GM19395 (cell line): ENCODE measurements at regions not wholly inside any gene's neighbourhood (a gene's known extent, or its start where the extent isn't known, plus 50 kb on each side); places are given as distances from the start of the nearest gene placed in this dataset.
"Not testable (repeated sequence)": the region's sequence is repeated elsewhere in the genome, so short reads cannot be mapped to it uniquely, and the experiment has no call there.

Experiments
- ATAC-seq: cut with Tn5 transposase; IDR thresholded peaks from one replicate; pipeline ENCODE4 v1.9.1; 2021; ENCODE audit warnings: mild to moderate bottlenecking, moderate library complexity; ENCODE audit not compliant: unreplicated experiment

GRCh38 chr2:166831930-166832329 lies 56.4 kb upstream of the XIRP2 start:
- ATAC-seq = no peak

- no peak for ATAC-seq
Observed at GRCh38 chr2:166825914-166826313, 62.4 kb upstream of the XIRP2 start.

- no peak for ATAC-seq
Observed at GRCh38 chr2:166814335-166814734, 73.9 kb upstream of the XIRP2 start.

- ATAC-seq = no peak
Observed at GRCh38 chr2:166812166-166812891, 76.0 kb upstream of the XIRP2 start.

- no peak for ATAC-seq
Observed at GRCh38 chr2:166805753-166806152, 82.5 kb upstream of the XIRP2 start.

GRCh38 chr2:166803373-166804000 lies 84.8 kb upstream of the XIRP2 start:
- no peak for ATAC-seq

- no peak for ATAC-seq
Observed at GRCh38 chr2:166802475-166802874, 85.8 kb upstream of the XIRP2 start.

- no peak for ATAC-seq
Observed at GRCh38 chr2:166792808-166793207, 95.5 kb upstream of the XIRP2 start.

- ATAC-seq = no peak
Observed at GRCh38 chr2:166786707-166787106, 101.6 kb upstream of the XIRP2 start.

- no peak for ATAC-seq
Observed at GRCh38 chr2:166784296-166784946, 103.9 kb upstream of the XIRP2 start.

- no peak for ATAC-seq
Observed at GRCh38 chr2:166775176-166775575, 113.1 kb upstream of the XIRP2 start.

GRCh38 chr2:166773308-166773949 lies 114.9 kb upstream of the XIRP2 start:
- no peak for ATAC-seq

- no peak for ATAC-seq
Observed at GRCh38 chr2:166768393-166769123, 119.7 kb upstream of the XIRP2 start.

- not testable (repeated sequence) for ATAC-seq
Observed at GRCh38 chr2:166766769-166767322, 121.4 kb upstream of the XIRP2 start.

GRCh38 chr2:166766220-166766619 lies 122.1 kb upstream of the XIRP2 start:
- ATAC-seq = no peak

GRCh38 chr2:166765141-166765540 lies 123.1 kb upstream of the XIRP2 start:
- ATAC-seq = no peak

GRCh38 chr2:166764702-166765101 lies 123.6 kb upstream of the XIRP2 start:
- ATAC-seq = no peak

GRCh38 chr2:166764216-166764615 lies 124.1 kb upstream of the XIRP2 start:
- ATAC-seq = no peak

- no peak for ATAC-seq
Observed at GRCh38 chr2:166762746-166763145, 125.5 kb upstream of the XIRP2 start.

- no peak for ATAC-seq
Observed at GRCh38 chr2:166758956-166759355, 129.3 kb upstream of the XIRP2 start.

GRCh38 chr2:166750624-166751023 lies 137.7 kb upstream of the XIRP2 start:
- ATAC-seq = no peak
